Fibroblast of mammary gland (primary cell): ENCODE measurements at regions not wholly inside any gene's neighbourhood (a gene's known extent, or its start where the extent isn't known, plus 50 kb on each side); places are given as distances from the start of the nearest gene placed in this dataset.

Experiments
- DNase-seq: peaks from one replicate; pipeline ENCODE4 v3.0.0-alpha.2; 2010; ENCODE audit warnings: low read depth
- H3K4me3 ChIP-seq: 2 replicates; pipeline ENCODE4 v1.5.1; 2011; ENCODE audit warnings: low read depth, mild to moderate bottlenecking, low read length, moderate library complexity; ENCODE audit not compliant: control insufficient read depth
- TF ChIP-seq, protein P1 (sequence below): conservative IDR thresholded peaks from 2 replicates; pipeline ENCODE4 v1.5.1; 2011; ENCODE audit warnings: low read depth, low read length, inconsistent platforms; ENCODE audit not compliant: control insufficient read depth, insufficient read depth

DNA sequence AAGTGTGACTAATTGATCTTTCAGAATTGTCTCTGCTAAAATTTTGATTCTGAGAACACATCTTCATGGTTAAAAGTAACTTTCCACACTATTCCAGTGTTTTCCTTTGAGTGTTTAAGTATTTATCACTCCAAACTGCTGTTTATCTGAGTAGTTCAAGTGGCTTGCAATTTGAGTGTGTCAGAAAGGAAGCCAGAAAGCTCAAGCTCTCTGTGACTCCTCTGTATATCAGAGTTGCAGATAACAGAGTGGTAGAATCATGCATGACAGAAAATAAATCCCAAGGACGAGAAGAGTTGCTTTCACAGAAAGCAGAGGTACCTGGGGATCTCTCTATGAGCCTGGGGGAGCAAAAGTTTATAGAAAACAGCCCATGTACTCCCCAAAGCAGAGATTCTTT is 130.0 kb downstream of the CYB561 start:
- no peak overlapping the region for H3K4me3 ChIP-seq
- no peak for DNase-seq
- TF ChIP-seq, protein P1, sequence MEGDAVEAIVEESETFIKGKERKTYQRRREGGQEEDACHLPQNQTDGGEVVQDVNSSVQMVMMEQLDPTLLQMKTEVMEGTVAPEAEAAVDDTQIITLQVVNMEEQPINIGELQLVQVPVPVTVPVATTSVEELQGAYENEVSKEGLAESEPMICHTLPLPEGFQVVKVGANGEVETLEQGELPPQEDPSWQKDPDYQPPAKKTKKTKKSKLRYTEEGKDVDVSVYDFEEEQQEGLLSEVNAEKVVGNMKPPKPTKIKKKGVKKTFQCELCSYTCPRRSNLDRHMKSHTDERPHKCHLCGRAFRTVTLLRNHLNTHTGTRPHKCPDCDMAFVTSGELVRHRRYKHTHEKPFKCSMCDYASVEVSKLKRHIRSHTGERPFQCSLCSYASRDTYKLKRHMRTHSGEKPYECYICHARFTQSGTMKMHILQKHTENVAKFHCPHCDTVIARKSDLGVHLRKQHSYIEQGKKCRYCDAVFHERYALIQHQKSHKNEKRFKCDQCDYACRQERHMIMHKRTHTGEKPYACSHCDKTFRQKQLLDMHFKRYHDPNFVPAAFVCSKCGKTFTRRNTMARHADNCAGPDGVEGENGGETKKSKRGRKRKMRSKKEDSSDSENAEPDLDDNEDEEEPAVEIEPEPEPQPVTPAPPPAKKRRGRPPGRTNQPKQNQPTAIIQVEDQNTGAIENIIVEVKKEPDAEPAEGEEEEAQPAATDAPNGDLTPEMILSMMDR = no peak

DNA sequence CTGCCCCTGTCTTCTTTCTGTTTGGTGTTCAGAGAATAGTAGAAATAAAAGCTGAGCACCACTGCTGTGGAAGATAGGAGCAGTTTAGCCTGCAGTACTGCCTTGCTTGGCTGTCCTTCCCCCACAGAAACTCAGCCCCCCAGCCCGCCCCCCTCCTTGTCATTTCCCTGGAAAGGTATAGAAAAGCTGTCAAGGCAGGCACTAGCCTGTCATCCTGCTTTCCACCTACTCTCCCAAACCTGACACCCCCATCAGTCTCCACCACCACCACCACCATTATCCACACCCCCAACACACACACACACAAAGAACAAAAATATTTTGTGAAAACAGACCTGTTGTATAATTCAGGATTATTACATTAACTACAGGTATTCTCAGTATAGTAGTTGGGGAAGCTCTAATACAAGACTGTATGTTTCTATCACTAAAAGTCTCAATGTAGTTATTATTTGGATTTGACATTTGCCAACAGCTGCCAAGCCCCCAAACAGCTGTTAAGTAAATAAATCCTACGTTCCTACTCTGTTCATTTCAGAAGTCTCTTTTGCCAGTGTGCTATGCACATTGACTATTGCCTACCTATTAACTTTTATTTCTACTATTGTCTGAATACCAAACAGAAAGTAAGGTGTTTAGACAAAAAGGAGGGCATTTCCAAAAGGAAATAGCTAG is 128.8 kb downstream of the CYB561 start:
- DNase-seq = no peak
- no peak overlapping the region for H3K4me3 ChIP-seq
- TF ChIP-seq, protein P1 = no peak

DNA sequence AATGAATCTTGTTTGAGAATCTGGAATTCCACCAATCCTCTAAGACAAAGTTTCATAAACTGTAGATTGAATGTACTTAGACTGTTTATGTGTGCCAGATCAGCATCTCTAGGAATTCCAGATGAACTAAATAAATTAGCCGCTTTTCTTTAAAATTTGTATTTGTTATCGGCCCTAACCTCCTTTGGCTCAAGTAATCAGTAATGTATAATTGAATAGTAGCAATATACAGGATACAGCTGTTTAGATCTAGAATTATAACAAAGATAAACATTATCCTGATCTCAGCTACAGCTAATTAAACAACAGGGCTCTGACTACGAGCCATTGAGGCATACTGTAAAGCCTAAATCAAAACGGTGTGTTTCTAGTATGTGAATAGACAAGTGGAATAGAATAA is 120.3 kb downstream of the CYB561 start:
- H3K4me3 ChIP-seq = no peak overlapping the region
- DNase-seq = no peak
- TF ChIP-seq, protein P1 = no peak

DNA sequence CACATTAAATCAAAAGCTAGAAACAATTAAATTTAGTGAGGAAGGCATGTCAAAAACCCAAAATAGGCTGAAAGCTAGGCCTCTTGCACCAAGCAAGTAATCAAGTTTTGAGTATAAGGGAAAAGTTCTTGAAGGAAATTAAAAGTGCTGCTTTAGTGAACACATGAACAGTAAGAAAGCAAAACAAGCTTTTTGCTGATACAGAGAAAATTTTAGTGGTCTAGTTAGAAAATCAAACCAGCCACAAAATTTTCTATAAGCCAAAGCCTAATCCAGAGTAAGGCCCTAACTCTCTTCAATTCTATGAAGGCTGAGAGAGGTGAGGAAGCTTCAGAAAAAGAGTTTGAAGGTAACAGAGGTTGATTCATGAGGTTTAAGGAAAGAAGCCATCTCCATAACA is 116.2 kb downstream of the CYB561 start:
- TF ChIP-seq, protein P1 = no peak
- DNase-seq = no peak
- H3K4me3 ChIP-seq = no peak overlapping the region

DNA sequence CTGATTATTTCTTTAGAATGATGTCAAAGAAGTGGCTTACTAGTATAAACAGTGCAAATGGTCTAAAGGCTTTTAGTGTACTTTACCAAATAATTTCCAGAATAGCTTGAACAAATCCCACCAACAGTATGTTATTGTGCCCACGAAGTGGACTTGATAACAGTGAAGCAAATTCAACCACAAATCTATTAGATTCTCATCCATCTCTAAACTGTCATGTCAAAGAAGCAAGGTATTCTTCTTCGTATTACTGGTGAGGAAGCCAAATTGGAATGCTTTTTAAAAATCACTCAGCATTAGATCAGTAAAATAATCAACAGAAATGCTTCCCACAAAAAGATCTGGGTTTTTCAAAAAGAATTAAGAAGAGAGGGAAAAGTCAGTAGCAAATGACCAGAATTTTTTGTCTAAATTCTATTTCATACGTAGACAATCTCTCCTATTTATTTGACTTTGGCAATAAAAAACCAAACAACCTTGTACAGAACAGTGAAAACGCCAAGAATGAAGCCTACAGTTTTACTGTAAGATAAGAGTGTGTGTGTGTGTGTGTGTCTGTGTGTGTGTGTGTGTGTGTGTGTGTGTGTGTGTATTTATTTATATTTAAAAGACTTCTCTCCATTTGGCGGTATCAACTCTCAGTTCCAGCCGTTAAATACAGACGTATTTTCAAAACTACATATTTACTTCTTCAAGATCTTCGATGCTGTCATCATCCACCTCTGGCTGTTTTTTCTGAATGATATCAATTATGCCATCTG is 114.6 kb downstream of the CYB561 start:
- TF ChIP-seq, protein P1 = no peak
- DNase-seq = no peak
- H3K4me3 ChIP-seq = no peak overlapping the region

DNA sequence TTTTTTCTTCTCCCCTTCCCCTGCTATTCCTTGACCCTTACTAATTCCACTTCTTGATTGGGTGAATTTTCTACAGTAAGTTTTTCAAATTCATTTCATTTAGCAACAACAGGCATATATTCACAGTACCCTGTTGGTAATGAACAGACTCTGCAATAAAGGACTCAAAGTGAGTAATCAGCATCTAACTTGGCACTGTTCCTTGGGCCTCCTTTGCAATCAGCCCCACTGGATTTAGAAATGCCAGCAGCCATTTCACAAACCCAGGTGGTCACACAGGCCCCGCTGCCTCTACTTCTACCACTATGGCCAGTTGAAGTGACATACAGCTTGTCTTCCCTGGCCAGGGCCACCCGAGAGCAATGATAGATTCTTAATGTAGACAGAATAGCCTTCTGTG is 113.8 kb downstream of the CYB561 start:
- TF ChIP-seq, protein P1 = no peak
- DNase-seq = peak; percentile 58
- H3K4me3 ChIP-seq = no peak overlapping the region

DNA sequence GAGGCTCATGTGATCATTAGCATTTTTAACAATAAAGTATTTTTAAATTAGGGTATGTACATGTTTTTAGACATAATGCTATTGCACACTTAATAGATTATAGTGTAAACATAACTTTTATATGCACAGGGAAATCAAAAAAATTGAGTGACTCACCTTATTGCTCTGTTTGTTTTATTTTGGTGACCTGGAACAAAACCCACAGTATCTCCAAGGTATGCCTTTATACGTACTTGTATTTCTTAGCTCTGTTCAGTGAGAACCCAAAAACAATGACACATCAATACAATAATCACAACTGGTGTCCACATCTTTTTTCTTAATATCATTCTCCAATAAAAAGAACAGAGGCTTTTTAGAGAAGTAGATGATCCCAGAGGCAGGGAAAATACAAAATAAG is 112.2 kb downstream of the CYB561 start:
- no peak for DNase-seq
- no peak overlapping the region for H3K4me3 ChIP-seq
- TF ChIP-seq, protein P1 = no peak
